HS-5 (cell line): ENCODE measurements at regions not wholly inside any gene's neighbourhood (a gene's known extent, or its start where the extent isn't known, plus 50 kb on each side); places are given as distances from the start of the nearest gene placed in this dataset.

Experiments used
- DNase-seq: peaks from one replicate; pipeline ENCODE4 v3.0.0-alpha.2; 2012; ENCODE audit warnings: low read depth

DNA sequence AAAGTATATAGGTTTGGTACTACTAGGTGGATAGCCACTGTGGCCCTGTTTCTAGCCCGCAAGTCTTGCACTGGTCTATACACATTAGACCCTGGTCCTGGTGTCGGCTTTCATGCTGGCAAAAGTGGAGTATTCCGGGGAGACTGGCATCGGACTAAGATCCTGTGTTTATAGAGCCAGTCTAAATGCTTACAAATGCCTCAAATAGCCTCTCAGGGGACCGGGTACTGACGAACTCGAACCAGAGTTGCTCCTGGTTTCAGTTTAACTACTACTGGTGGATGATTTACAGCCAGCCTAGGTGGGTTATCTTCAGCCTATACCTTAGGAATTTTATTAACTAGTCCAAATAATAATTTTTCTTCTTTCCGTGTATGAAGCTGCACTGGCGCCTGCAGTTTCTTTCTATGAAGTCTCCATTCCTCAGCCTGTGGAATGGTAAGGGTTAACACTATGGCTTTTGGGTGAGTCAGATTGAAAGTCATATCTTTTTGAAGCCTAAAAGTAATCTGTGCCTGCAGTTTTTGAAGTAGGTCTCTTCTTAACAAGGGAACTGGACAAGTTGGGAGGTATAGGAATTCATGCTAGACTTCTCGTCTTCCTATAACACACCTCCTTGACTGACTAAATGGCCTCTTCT lies 51.3 kb downstream of the OR10H4 start:
- no peak for DNase-seq

DNA sequence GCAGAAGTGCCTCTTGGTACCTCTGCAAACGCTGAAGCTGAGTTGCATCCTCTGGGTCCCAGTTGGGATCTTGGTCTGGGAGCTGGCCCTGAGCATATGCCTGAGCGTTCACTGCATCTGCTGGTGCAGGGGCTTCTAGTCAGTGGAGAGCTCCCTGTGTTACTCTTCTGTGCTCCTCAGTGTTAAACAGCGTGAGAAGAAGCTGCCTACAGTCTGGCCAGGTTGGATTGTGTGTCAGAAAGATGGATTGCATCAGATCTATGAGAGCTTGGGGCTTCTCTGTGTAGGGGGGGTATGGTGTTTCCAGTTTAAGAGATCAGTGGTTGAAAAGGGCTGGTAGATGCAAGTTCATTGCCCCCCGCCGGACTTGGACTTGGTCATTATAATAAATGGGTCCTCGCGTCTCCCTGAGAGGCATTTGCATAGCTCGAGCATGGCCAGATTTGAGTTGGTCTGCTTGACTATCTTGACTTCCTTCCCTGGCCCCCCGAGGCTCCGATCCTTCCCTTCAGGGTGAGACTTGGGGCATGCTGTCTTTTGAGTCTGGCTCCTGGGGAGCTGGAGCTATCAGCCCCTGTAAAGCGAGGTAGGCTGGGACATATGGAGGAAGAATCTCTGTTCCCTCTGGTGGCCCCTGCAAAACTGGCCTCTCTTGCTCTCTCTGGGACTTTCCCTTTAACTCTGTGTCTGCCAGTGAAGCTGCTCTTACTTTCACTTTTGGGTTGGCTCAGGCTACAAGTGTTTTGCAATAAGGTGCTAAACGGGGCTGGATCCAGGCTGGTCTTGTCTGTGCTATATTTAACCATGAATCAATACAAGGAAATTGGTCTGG lies 52.9 kb downstream of the OR10H4 start:
- no peak for DNase-seq

DNA sequence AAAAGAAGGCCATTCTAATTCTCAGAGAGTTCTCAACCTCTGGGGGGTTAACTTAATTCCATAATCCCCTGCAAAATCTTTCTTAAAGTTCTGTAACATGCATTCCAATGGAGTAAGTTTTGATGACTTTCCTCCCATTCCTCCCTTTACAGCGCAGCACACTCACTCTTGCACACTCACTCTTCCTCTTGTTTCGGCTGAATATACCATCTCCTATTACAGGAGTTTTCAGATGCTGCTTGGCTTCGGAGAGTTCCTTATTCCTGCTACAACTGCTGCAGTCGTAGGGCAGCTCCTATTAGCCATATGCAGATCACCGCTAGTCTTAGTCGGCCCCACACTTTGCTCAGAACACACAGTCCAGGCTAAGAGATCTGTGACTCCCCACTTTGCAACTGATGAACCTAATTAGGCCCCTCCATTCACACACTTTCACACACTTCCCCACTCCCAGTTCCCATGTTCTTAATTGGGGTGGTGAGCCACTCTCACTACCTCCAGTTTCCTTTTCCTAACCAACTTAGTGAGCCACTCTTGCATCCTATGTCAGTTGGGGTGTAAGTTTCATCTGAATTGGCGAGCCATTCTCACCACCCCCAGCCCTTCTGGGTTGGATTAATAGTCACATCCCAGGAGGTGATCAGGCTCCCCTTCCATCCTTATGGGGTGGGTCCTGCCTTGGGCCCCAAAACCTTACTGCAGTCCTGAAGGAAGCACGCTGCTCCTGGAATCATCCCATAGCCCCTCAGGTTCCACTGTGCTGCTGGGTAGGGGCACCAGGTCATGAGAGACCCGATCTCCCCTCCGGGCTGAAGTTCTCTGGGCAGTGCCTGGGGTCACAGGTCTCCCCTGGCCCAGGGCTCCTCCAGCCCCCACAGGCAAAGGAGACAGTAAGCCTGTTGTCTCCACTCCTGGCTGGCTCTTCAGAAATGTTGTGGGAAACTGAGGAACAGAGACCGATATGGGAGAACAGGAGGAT lies 53.9 kb downstream of the OR10H4 start:
- DNase-seq, result no peak

DNA sequence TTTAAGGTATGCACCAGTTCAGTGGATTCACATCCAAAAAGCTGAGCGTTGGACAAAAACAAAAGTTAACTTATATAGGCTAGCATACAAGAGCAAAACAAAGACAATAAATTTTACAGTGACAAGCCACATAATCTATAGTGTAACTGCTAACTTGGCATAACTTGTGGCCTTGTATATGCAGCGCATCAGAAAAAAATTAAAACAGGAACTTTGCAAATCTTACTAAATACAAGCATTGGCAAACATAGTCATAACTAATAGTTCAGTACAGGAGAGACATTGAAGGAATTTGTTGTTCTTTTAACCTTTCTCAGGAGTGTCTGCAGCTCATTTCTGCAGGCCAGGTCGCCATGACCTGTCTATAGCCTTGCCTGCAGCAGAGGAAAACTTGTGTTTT lies 54.6 kb downstream of the OR10H4 start:
- no peak for DNase-seq

DNA sequence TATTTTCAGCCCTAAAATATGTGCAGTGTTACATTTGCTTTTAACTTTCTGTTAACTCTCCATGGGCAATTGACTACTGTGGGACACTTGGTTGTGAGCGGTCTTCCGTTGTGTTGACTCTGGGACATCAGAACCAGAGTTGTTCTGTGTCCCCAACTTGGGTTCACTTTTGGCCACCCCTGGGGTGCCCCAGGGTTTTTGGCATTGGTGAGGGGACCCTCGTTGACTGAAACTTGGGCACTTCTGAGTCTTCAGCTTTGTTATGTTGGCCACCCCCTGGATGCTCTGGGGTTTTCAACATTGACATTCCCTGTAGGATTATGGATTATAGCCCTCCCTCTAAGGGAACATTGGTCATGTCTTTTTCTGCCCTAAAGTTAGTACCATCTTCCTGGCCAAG lies 57.1 kb downstream of the OR10H4 start:
- DNase-seq, result no peak

DNA sequence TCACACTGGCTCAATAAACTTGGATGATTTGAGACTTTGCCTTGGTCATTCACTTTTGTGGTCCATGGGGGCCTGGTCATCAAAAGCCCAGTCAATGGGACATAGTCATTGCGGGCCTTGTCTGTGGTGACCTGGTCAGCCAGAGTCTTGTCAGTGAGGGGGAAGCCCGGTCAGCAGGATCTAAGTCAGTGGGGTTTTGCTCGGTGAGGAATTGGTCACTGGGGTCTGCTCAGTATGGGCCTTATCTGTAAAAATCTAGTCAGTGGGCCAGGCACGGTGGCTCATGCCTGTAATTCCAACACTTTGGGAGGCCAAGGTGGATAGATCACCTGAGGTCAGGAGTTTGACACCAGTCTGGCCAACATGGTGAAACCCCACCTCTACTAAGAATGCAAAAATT lies 63.7 kb upstream of the TPM4 start:
- DNase-seq, result no peak

DNA sequence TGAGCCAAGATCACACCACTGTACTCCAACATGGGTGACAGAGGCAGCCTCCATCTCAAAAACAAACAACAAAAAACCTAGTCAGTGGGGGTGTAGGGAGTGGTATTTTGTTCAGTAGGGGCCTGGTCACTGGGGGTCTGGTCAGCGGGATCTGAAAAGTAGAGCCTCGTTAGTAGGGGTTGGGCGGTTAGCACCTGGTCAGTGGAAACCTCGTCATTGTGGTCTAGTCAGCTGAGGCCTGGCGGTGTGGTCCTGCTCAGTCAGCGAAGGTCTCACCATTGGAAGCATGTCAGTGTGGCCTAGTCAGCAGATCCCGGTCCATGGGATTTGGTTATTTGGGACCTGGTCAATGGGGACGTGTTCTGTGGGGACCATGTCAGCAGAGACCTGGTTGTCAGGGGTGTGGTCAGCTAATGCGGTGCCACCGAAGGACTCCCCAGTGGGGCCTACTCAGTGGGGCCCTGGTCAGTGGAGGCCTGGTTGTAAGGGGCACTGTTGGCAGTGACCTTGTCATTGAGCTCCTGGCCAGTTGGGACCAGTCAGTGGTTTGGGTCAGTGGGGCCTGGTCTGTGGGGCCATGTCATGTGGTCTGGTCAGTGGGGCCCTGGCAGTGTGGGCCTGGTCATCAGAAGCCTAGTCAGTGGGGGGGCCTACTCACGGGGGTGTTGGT lies 63.0 kb upstream of the TPM4 start:
- DNase-seq, result no peak

DNA sequence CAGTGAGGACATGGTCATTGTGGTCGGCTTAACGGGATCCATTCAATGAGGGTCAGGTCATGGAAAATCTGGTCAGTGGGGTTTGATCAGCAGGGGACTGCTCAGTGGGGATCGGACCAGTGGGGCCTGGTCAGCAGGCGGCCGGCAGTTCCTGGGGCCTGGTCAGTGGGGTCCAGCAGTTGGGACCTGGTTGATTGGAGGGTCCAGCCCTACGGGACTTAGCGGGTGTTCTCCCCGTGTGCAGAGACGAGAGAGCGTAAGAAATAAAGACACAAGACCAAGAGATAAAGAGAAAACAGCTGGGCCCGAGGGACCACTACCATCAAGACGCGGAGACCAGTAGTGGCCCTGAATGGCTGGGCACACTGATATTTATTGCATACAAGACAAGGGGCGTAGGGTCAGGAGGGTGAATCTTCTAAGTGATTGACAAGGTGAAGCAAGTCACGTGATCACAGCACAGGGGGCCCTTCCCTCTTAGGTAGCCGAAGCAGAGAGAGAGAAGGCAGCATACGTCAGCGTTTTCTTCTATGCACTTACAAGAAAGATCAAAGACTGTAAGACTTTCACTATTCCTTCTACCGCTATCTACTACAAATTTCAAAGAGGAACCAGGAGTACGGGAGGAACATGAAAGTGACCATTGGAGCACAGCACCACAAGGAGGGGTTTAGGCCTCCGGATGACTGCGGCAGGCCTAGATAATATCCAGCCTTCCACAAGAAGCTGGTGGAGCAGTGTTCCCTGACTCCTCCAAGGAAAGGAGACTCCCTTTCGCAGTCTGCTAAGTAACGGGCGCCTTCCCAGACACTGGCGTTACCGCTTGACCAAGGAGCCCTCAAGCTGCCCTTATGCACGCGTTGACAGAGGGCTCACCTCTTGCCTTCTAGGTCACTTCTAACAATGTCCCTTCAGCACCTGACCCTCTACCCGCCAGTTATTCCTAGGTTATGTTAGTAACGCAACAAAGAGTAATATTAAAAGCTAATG lies 62.1 kb upstream of the TPM4 start:
- DNase-seq, result no peak

DNA sequence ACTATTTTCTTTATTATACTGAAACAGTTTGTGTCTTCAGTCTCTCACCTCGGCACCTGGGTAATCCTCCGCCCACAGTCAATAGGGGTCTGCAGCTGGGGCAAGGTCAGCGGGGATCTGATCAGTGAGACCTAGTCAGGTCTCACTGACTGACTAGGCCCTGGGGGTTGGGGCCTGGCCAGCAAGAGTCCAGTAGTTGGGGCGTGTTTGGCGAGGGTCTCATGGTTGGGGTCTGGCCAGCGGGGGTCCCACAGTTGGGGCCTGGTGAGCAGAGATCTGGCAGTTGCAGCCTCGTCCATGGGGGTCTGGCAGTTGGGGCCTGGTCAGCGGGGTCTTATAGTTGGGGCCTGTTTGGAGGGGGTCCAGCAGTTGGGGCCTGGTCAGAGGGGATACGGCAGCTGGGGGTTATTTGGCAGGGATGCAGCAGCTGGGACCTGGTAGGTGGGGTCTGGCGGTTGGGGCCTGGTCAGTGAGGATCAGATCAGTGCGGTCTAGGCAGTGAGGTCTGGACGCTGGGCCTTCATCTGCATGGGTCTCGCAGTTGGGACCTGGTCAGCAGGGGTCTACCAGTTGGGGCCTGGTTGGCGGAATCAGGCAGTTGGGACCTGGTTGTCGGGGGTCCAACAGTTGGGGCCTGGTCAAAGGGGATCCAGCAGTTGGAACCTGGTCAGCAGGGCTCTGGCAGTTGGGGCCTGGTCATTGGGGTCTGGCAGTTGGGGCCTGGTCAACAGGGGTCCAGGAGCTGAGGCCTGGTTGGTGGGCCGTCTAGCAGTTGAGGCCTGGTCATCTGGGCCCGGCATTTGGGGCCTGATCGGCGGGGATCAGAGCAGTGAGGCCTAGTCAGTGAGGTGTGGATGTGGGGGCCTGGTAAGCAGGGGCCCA lies 61.1 kb upstream of the TPM4 start:
- no peak for DNase-seq

DNA sequence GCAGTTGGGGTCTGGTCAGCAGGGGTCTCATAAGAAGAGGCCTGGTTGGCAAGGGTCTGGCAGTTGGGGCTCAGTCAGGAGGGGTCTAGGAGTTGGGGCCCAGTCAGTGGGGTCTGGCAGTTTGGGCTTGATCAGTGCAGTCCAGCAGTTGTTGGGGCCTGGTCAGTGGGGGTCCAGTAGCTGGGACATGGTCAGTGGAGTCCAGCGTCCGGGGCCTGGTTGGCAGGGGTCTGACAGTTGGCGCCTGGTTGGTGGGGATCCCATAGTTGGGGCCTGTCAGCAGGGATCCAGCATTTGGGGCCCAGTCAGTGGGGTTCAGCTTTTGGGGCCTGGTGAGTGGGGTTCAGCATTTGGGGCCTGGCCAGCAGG lies 60.5 kb upstream of the TPM4 start:
- no peak for DNase-seq

DNA sequence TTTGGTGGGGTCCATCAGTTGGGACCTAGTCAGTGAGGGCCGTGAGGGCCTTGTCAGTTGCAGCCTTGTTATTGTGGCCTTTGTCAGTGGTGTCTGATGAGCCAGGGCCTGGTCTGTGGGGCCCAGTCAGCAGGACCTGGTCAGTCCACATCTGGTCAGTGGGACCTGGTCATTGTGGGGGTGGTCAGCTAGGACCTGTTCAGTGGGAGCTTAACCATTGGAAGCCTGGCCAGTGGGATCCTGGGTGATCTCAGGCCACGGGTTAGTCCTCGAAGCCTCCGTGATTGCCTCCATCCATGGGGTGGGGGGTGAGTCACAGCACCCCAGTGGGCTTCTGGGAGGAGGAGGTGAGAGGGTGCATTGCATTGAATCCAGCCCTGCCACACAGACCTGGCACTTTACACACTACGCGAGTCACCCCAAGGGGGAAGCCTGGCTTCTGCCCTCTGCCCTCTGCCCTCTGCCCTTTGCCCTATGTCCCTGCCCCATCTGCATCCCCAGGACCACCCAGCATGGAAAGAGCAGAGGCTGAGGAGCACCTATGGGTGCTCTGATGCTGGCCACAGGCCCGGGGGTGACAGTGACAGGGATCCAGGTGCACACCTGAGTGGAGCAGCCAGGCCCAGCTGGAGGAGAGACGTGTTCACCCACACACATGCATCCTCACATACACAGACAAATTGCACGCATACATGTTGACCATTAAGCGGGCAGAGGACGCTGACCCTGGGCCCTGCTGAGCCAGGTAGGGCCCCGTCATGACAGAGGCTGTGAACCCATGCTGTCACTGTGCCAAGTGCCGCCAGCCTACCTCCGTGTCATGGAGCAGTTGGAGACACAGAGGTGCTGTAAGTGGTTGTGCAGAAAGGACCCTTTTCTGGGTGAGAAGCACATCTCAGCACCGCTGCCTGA lies 59.8 kb upstream of the TPM4 start:
- DNase-seq, result no peak

DNA sequence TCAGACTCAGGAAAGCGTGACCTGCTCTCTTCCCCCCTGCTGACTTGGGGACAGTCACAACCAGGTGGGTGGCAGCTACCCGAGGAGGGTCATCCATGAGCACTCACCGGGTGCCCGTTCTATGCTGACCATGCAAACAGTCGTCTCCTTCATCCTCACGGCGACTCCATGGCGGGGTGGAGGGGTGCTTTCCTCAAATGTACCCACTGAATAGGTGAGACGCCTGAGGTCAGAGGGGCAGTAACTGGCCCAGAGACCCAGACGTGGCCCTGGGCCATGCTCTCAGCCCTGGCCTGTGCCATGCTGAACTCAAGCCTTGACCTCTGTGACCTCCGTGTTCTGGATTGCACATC lies 59.2 kb upstream of the TPM4 start:
- no peak for DNase-seq

DNA sequence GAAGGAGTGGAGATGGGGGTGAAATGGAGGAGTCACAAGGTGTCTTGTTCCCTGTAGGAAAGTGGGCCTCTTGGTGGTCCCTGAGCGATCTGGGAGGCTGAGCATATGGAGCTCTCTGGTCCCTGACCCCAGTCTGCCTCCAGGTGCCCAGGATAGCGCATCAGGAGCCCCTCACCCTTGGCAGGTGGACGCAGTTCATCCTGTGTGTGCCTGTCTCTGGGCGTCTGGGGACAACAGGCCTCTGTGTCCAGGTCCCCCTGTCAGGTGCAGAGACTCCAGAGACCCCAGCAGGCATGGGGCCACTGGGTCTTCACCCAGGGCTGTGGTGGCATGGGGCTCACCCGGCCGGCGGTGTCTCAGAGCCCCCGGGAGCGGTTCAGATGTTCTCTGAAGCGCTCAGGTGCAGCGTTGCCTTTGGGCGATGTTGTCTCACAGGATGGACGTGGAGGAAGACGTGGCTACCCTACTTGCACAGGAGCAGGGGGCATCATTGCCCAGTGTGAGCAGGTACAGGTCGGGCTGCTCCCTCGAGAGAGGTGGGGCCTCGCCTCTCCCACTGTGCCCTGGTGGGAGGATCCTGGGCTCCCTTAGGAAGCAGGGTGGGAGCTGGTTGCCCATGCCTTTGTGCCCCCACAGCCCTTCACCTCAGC lies 58.1 kb upstream of the TPM4 start:
- DNase-seq, result no peak

DNA sequence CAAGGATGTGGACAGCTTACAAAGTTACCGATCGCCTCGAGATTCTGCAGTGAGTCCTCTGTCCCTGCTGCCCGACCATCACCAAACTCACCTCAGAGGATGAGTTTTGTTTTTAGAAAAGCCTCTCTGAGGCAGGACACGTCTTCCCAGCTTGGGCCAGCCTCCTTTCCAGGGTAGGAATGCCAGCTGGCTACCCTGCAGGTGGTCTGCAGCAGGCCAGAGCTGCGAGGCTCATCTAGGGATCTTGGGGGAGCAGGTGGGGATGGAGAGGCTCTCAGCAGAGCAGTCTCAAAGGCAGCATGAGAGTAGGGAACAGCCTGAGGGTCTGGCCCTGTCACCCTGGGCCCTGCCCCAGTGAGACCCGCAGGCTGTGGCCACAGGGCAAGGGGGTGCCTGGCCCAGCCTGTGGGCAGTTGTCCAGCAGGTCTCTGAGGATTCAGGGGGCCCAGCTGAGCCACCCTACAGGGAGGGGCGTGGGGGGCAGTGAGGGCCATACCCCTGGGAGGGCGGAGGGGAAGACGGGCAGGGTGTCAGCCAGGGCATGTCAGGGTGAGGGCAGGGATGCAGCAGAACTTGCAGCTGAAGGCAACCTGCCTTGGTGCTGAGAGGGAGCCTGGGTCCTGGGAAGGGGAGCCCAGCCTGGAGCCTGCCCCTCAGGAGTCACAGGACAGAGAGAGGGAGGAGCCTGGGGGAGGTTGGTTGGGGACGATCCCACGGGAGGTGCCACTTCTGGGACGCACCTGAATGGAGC lies 57.3 kb upstream of the TPM4 start:
- no peak for DNase-seq

DNA sequence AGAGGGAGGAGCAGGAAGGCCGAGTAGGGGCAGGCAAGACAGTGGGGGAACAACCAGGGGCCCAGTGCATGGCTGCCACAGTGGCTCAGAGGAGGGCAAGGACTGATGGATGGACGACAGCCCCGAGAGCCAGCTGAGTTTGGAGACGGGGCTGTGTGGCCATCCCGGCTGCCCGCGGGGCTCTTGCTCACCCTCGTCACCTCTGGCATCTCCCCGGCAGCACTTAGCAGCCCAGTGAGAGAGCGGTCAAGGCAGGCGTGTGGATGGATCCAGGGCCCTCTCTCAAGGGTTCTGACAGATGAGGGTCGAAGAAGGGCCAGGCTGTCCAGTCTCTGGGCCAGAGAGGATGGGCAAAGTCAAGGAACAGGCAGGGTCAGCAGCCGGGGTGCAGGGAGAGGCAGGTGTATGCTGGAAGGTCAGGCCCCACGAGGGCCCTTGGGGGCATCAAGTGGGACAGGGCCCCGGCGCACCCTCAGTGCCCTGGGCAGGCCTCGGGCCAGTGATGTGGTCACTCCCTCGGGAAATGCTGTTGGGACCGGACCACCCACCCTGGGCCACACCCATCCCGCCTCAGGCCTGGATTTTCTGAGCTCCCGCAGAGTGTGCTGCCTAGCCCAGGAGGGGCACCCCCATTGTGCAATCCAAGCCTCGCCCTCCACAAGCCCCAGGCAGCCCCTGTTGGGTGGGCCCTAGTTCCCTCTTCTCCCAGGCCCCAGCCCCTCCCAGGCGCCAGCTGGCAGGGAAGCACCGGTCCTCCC lies 56.4 kb upstream of the TPM4 start:
- no peak for DNase-seq

DNA sequence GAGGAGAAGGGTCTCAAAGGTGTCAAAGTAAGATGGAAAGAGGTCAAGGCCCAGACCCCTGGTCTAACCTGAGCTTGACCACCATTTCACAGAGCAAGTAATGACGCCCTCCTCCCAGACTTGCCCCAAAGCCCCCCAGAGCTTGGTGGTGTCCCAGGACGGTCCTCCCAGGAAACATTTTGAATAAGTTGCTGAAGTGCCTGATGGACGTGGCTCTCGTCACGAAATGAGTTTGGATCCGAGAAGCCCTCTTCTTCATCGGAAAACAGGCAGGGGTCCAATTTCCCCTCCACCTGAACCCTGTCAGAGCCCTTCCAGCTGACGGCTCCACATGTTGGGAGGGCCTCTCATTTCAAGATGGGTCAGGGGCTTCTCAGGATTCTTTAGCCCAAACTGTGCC lies 54.5 kb upstream of the TPM4 start:
- no peak for DNase-seq

DNA sequence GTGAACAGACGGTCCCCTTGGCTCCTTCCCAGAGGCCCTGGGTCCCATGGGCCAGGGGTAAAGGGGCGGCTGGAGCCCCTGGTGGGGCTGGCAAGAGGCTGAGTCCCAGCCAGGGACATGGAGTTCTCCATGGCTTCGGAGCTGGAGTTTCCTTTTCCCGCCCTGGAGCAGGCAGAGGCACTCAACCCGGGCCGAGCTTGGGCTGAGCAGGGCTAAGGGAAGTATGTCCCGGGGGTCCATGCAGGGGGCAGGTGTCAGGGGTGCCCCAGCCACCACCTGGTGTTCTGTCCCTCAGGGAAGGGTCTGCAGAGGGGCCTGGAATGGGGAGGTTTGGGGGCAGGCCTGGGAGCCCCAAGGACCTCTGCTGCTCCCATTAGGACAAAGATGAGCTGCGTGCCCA lies 54.0 kb upstream of the TPM4 start:
- no peak for DNase-seq
